IMR-90 (cell line): ENCODE measurements at regions not wholly inside any gene's neighbourhood (a gene's known extent, or its start where the extent isn't known, plus 50 kb on each side); places are given as distances from the start of the nearest gene placed in this dataset.

Experiments used
- ATAC-seq: fragments of 200-7000 bp; cut with Tn5 transposase; 2 replicates; pipeline ENCODE4 v1.9.1; 2020; ENCODE audit warnings: low read depth, mild to moderate bottlenecking, moderate library complexity
- BruUV-seq: library from RNA; stranded (reverse); fragments of 400-500 nt; replicated peaks from 2 replicates; lab custom pipeline; 2021; lab: Mats Ljungman, UMichigan
- CTCF ChIA-PET: fragments of 300-600 bp; formaldehyde crosslinking; extraction: SDS; loops from one replicate; lab custom pipeline; 2021; ENCODE audit warnings: antibody characterized with exemption; lab: Yijun Ruan, JAX
- POLR2A ChIA-PET: fragments of 300-600 bp; sonication (Branson Sonifier 250); formaldehyde crosslinking; loops from one replicate; lab custom pipeline; 2022; ENCODE audit warnings: antibody characterized with exemption; ENCODE audit not compliant: unreplicated experiment; lab: Charles Lee
- DNase-seq: peaks from one replicate; pipeline ENCODE4 v3.0.0; 2013
- H2AFZ ChIP-seq: replicated peaks from 2 replicates; pipeline ENCODE3; 2013; ENCODE audit warnings: low read length, mild to moderate bottlenecking; ENCODE audit not compliant: poor library complexity
- H2AK5ac ChIP-seq: 2 replicates; pipeline ENCODE4 v1.6.1; 2013; ENCODE audit warnings: low read depth, low read length, inconsistent platforms
- H2AK9ac ChIP-seq: replicated peaks from 2 replicates; pipeline ENCODE3; 2013; ENCODE audit warnings: mild to moderate bottlenecking, low read depth, low read length, moderate library complexity; ENCODE audit not compliant: poor library complexity
- H2BK120ac ChIP-seq: 2 replicates; pipeline ENCODE4 v1.6.1; 2013; ENCODE audit warnings: low read depth, low read length, inconsistent platforms
- H2BK15ac ChIP-seq: 3 replicates; pipeline ENCODE4 v1.6.1; 2013; ENCODE audit warnings: low read depth, low read length, inconsistent platforms
- H2BK20ac ChIP-seq: 2 replicates; pipeline ENCODE4 v1.6.1; 2013; ENCODE audit warnings: low read depth, mild to moderate bottlenecking, inconsistent platforms, low read length, moderate library complexity
- H2BK5ac ChIP-seq: 2 replicates; pipeline ENCODE4 v1.6.1; 2013; ENCODE audit warnings: mild to moderate bottlenecking, low read depth, low read length, inconsistent platforms; ENCODE audit not compliant: poor library complexity, severe bottlenecking
- H3K14ac ChIP-seq: replicated peaks from 2 replicates; pipeline ENCODE4 v1.6.1; 2013; ENCODE audit warnings: low read depth, low read length, inconsistent platforms
- H3K18ac ChIP-seq: 2 replicates; pipeline ENCODE4 v1.6.1; 2013; ENCODE audit warnings: low read depth, low read length, control low read depth
- H3K23ac ChIP-seq: 2 replicates; pipeline ENCODE4 v1.6.1; 2013; ENCODE audit warnings: low read depth, low read length, inconsistent platforms
- H3K27ac ChIP-seq: 2 replicates; pipeline ENCODE4 v1.5.1; 2013; ENCODE audit warnings: mild to moderate bottlenecking, control low read depth, low read length; ENCODE audit not compliant: insufficient read depth
- H3K27me3 ChIP-seq: 2 replicates; pipeline ENCODE4 v1.6.1; 2013; ENCODE audit warnings: low read length; ENCODE audit not compliant: control insufficient read depth, insufficient read depth
- H3K36me3 ChIP-seq: 2 replicates; pipeline ENCODE4 v1.6.1; 2013; ENCODE audit warnings: low read length, mixed read lengths; ENCODE audit not compliant: control insufficient read depth, insufficient read depth
- H3K4ac ChIP-seq: 2 replicates; pipeline ENCODE4 v1.6.1; 2013; ENCODE audit warnings: low read depth, low read length, inconsistent platforms
- H3K4me1 ChIP-seq: 2 replicates; pipeline ENCODE4 v1.6.1; 2013; ENCODE audit warnings: low read length, mixed read lengths; ENCODE audit not compliant: control insufficient read depth, insufficient read depth
- H3K4me2 ChIP-seq: 2 replicates; pipeline ENCODE4 v1.6.1; 2013; ENCODE audit warnings: low read depth, mild to moderate bottlenecking, control low read depth, low read length, moderate library complexity
- H3K4me3 ChIP-seq: 2 replicates; pipeline ENCODE4 v1.5.1; 2013; ENCODE audit warnings: low read depth, mild to moderate bottlenecking, control low read depth, low read length, moderate library complexity; ENCODE audit not compliant: insufficient read depth
- H3K56ac ChIP-seq: 2 replicates; pipeline ENCODE4 v1.6.1; 2013; ENCODE audit warnings: low read length, inconsistent platforms; ENCODE audit not compliant: insufficient read depth; ENCODE audit errors: extremely low read depth
- H3K79me1 ChIP-seq, 2 experiments: 2 replicates each; pipeline ENCODE4 v1.6.1; 2013; ENCODE audit warnings: low read length in 2 of 2, inconsistent platforms in 1 of 2, low read depth in 1 of 2
- H3K9ac ChIP-seq: 2 replicates; pipeline ENCODE4 v1.6.1; 2013; ENCODE audit warnings: low read depth, low read length, control low read depth
- H3K9me1 ChIP-seq: 2 replicates; pipeline ENCODE4 v1.6.1; 2013; ENCODE audit warnings: low read length, inconsistent platforms; ENCODE audit not compliant: insufficient read depth
- H3K9me3 ChIP-seq: 2 replicates; pipeline ENCODE4 v1.6.1; 2013; ENCODE audit warnings: low read length; ENCODE audit not compliant: control insufficient read depth, insufficient read depth
- H4K20me1 ChIP-seq: 2 replicates; pipeline ENCODE4 v1.6.1; 2013; ENCODE audit warnings: low read length, inconsistent platforms; ENCODE audit not compliant: insufficient read depth
- H4K5ac ChIP-seq: 2 replicates; pipeline ENCODE4 v1.6.1; 2013; ENCODE audit warnings: mild to moderate bottlenecking, low read depth, low read length, control low read depth
- H4K8ac ChIP-seq, 2 experiments: 2 replicates each; pipeline ENCODE4 v1.6.1; 2013; ENCODE audit warnings: low read depth in 2 of 2, low read length in 2 of 2, control low read depth in 1 of 2, inconsistent platforms in 1 of 2
- H4K91ac ChIP-seq: 2 replicates; pipeline ENCODE4 v1.6.1; 2013; ENCODE audit warnings: low read depth, low read length, inconsistent platforms; ENCODE audit not compliant: insufficient read depth
- CEBPB ChIP-seq: IDR thresholded peaks from 2 replicates; pipeline ENCODE4 v1.6.1; 2012; ENCODE audit warnings: low read depth, low read length, improper control_type of control experiment
- CHD1 ChIP-seq: IDR thresholded peaks from 2 replicates; pipeline ENCODE4 v1.6.1; 2012; ENCODE audit warnings: low read depth, low read length, improper control_type of control experiment
- CTCF ChIP-seq: conservative IDR thresholded peaks from 2 replicates; pipeline ENCODE4 v1.5.1; 2012; ENCODE audit warnings: mild to moderate bottlenecking, low read depth, low read length, improper control_type of control experiment
- MAFK ChIP-seq: IDR thresholded peaks from 2 replicates; pipeline ENCODE4 v1.6.1; 2012; ENCODE audit warnings: low read depth, low read length, improper control_type of control experiment
- POLR2A ChIP-seq: IDR thresholded peaks from 2 replicates; pipeline ENCODE4 v1.6.1; 2012; ENCODE audit warnings: mild to moderate bottlenecking, low read depth, low read length
- RAD21 ChIP-seq: IDR thresholded peaks from 2 replicates; pipeline ENCODE4 v1.6.1; 2012; ENCODE audit warnings: low read length, improper control_type of control experiment
- WGBS, 2 experiments: methylation state at CpG; one replicate each; pipeline versions ENCODE4 v1.1.5 to v1.1.7; 2013; ENCODE audit warnings: missing lambda C conversion rate in 2 of 2; ENCODE audit not compliant: insufficient read length in 1 of 2; ENCODE audit errors: extremely low coverage in 2 of 2; 5-methylcytosine and 5-hydroxymethylcytosine counted together
- dilution Hi-C: fragments of 300-500 bp; cut with HindIII; formaldehyde crosslinking; loops from one replicate; pipeline ENCODE4 v1.14.3; 2018; ENCODE audit warnings: low sequenced_read_pairs; ENCODE audit not compliant: unreplicated experiment
- in situ Hi-C: fragments of 300-500 bp; cut with MboI; formaldehyde crosslinking; loops from 3 replicates; pipeline ENCODE4 v1.14.3; 2019; ENCODE audit warnings: low sequenced_read_pairs, inconsistent platforms, mixed read lengths
- intact Hi-C: fragments of 100-400 bp; cut with micrococcal nuclease; formaldehyde crosslinking; loops from 2 replicates; pipeline ENCODE4 v1.10.0; 2022

DNA sequence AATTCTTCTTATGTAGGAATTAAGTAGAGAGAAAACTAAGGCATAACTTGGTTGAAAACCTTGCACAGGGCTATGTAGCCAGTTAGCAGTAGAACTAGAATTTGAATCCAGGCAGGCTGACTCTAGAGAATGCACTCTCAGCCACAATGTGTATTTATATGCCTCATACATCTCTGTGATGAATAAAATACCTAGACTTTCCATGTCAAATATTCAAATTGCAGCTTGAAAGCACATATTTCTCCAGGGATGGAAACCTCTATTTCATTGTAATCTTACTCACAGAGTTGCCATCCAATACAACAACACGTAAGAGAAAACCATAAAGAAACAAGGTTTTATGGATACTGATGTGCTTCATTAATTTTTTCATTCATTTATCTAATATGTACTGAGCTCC, 256.0 kb upstream of the FLRT2 start:
- BruUV-seq: no TSS peak
- in situ Hi-C loops: no loop called here

More for the DNA sequence above, 256.0 kb upstream of the FLRT2 start:
- no peaks in the 10 kb centered on the region for H4K20me1 ChIP-seq
- no peak overlapping the region for H3K27ac ChIP-seq
- ChIA-PET POLR2A (no interaction called here), CTCF (interaction anchor here (0.6 to 0.9 kb wide), 2 partner anchors 18 to 1164 kb away, joined by 3 to 7 read pairs; no protein-coding TSS in a partner anchor)
- no CpG with 5 or more reads among the region's 1 CpG for WGBS, 2 experiments
- no peak overlapping the region for H3K14ac ChIP-seq
- no peaks in the 10 kb centered on the region for H3K27me3 ChIP-seq
- DNase-seq (no peak), ATAC-seq (no peak)
- H3K4me3 ChIP-seq: no peak overlapping the region
- no peak overlapping the region for H2BK15ac ChIP-seq
- no peak overlapping the region for H2BK20ac ChIP-seq
- no peak overlapping the region for H4K8ac ChIP-seq
- H3K23ac ChIP-seq: no peak overlapping the region
- dilution Hi-C loops (no loop called here), intact Hi-C loops (no loop called here)
- no peak overlapping the region for H4K5ac ChIP-seq
- H3K4ac ChIP-seq: no peak overlapping the region
- H3K9me3 ChIP-seq: no peaks in the 10 kb centered on the region
- no peak overlapping the region for H2AK5ac ChIP-seq
- no peak overlapping the region for H4K91ac ChIP-seq
- TF ChIP-seq CTCF (no peak), MAFK (no peak), CEBPB (no peak), RAD21 (no peak), CHD1 (no peak), POLR2A (no peak)
- no peak overlapping the region for H2BK5ac ChIP-seq
- no peak overlapping the region for H3K18ac ChIP-seq
- H3K36me3 ChIP-seq: no peaks in the 10 kb centered on the region
- no peak overlapping the region for H3K9ac ChIP-seq
- no peak overlapping the region for H3K4me2 ChIP-seq
- no peaks in the 10 kb centered on the region for H3K4me1 ChIP-seq
- no peak overlapping the region for H2BK120ac ChIP-seq
- H3K79me1 ChIP-seq: no peaks in the 10 kb centered on the region
- no peaks in the 10 kb centered on the region for H3K9me1 ChIP-seq
- no peak overlapping the region for H2AFZ ChIP-seq
- H2AK9ac ChIP-seq: no peak overlapping the region
- no peak overlapping the region for H3K56ac ChIP-seq
